GM18520 (cell line): ENCODE measurements at regions not wholly inside any gene's neighbourhood (a gene's known extent, or its start where the extent isn't known, plus 50 kb on each side); places are given as distances from the start of the nearest gene placed in this dataset.

Experiments
- ATAC-seq: cut with Tn5 transposase; IDR thresholded peaks from one replicate; pipeline ENCODE4 v1.9.1; 2021; ENCODE audit not compliant: unreplicated experiment

DNA sequence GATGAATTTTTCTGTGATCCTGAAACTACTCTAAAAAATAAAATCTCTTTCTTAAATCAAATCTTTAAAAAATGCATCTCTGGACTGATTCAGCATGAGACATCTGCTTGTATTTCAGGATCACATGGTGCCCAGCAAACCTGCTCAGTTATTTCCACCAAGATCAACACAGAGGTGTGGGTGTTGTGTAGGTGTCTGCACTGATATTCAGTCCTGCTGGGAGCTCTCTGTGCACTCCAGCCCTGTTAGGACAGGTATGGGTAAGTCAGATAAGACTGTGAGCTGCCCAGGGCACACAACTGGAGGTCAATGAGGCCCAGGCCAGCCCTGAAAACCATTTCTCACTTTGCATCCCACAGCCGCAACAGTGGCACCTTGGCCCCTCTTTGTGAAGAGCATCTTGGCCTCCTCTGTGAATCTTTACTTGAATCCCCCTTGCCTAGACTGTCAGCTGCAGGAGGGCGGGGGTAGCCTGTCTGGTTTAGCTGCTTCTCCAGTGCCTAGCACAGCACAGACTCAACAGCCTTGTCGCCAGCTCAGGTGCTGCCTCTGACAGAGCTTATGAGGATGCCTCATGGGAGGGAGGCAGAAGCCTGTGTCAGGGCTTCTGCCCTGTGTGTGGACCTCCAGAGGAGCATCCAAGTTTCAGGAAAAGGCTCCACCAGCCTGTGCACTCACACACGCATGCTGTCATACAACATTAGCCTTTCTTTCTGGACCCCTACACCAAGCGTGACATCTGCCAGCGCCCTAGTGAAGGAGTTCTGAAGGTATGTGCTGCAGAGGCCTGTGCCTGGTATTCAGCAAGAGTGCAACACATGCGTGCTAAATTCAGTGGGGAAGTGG lies 187.6 kb upstream of the CST7 start:
- ATAC-seq, result no peak

DNA sequence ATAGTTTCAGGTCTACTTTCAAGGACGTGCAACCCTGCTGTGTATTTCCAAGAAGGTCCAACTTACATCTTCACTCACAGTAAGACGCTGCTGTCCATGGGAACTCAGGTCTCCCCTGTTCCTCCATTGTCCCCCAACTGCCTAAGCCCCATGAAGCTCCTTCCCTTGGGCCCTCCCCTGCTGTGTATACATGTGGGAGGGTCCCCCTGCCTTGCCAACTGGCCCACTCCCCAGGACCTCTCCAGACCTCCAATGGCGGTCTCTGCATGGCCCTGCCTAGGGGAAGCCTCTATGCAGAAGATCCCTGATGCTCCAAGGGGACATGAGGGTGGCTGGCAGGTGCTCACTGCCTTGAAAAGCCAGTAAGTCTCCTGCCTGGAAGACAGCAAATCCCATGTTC lies 186.7 kb upstream of the CST7 start:
- ATAC-seq, result no peak

DNA sequence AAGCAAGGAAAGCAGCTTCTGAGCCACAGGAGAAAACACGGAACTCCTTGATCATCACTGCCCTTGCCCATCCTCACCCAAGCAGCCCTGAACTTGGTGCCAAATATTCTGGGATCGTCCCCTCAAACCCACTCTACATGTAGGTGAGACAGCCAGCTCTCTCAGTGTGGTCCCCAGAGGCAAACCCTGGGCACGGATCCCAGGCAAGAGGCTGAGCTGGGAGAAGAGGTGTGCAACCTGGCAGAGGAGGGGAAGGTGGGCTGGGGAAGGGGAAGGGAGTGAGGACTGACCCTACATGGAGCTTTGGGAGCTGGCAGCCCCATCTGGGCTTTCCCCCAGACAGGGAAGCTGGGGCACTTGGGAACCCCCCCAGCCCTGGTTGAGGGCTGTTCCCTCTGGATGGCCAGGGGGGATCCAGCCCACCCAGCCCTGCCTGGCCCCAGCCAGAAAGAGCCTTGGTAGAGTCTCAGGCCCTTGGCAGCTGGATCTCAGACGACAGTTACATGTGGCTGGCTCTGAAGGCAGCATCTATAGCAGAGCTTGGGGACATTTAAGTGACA lies 186.2 kb upstream of the CST7 start:
- no peak for ATAC-seq

DNA sequence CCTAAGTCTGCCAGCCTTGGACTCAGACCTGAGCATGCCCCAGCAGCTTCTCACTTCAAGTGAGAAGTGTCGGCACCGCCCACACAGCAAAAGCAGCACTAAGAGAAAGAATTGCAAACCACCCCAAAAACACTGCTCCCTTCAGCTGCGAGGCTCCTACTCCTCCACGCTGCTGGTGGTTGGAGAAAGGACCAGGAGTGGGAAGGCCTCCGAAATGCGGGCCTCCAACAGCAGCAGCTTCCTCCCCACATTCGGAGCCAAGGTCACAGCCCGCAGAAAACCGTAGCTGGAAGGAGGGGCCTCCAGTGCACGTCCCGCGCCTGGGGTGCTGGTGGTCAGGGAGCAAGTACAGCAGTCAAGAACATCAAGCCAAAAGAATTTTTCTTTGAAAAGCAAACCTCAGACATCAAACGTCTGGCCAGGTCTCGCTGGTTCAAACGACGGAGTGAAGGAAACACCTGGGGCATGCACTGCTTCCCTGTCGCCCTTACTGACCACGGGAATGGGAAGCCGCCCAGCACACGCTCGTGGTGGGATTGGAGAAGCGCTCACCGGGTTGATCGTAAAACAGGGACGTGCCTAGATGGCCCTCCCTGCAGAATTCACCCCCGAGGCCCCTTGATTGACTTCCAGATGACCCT lies 185.6 kb upstream of the CST7 start:
- ATAC-seq, result no peak

DNA sequence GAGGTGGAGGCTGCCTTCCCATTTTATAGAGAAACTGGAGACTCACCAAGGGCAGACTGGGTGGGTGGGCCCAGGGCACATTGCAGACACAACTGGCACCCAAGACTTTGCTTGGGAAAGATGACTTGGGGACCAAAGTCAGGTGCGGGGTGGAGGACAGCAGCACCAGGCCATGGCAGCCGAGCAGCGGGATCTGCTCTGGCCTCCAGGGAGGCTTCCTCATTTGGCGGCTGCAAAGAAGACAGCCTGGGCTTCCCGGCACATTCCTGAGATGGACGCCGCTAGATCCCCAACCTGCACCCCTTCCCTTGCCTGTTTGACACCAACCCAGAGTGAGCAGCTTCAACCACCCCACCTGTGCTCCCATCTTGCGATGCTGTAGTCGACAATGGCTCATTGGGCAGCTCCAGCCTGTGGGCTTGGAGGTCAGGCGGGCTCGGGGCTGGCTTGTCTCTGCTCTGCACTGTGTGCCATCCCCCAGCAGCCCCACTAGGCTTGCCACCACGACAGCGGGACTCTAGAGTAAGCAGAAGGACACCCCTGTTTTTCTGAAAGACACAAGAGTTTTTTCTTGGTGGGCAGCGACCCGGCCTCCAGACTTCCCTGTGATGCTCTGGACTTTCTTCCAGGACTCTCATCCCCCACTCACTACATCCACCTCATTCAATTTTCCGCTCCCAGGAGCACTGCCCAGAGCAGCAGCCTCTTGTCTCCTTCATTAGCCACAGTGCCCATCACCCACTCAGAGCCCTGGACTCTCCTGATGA lies 184.9 kb upstream of the CST7 start:
- no peak for ATAC-seq

DNA sequence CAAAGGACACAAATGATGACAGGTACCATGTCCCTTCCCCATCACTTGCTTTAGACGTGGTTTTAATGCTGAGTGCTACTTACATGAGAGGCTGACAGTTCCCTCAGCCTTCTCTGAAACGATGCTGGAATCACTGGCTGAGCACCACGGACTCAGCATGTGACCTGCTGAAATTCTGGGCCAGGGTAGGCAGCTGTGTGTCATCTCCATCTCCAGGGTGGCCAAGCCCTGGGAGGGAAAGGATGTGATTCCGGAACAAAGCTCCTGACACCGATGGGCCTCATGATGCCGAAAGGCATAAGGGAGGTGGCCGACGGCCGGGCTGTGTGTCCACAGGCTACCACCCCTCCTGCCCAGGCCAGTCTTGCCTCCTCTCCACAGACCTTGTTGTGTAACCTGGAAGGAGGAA lies 184.3 kb upstream of the CST7 start:
- no peak for ATAC-seq

DNA sequence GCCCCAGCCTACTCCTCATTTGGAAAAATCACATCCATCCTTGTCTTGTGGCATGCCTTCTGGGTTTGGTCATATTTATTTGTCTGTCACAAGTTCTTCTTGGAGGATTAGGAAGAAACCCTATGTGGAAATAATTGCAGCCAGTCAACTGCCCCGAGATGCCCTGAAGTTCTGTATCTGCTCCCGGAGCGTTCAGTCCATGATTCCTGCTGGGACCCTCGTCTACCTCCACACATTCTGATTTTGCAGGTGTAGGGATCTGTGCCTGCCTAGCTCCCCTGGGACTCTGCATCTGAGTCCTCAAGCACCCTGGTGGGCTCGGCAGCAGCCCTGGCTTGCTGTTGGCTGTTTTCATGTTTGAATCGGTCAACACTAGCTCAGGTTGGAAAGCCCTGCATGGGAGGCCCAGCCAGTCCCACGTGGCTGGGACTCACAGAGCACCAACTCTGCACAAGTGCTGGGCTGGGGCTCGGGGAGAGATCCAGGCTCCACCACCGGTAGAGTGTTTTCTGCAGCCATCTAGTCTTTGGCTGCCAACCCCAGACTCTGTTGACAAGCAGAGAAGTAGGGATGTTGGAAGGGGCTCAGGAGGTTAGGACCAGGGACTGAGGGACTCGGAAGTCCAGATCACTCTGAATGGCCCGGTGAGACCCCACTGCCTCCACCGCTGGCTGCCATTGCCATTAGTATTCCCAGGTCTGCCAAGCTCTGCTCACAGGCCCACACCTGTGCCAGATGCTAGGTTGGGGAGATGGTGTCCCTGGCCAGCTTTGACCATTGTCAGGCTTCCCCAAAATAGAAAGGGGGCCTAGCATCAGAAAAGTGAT lies 183.5 kb upstream of the CST7 start:
- no peak for ATAC-seq

DNA sequence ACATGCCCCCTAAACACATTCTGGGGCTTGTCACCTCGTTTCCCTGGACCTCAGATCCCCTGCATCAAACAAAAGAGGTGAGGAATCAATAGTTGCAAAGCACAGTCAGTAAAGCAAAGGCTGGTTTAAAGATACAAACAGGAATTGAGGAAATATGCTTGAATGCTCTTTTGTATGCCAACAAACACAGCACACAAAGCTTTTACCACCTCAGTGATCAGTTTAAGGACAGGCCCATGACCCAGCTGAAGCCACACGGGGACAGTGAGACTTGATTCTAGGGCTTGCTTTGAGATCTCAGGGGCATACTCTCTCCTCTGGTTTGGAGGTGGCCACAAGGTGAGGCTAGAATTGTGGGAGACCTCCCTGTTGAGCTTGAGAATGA lies 182.9 kb upstream of the CST7 start:
- no peak for ATAC-seq

DNA sequence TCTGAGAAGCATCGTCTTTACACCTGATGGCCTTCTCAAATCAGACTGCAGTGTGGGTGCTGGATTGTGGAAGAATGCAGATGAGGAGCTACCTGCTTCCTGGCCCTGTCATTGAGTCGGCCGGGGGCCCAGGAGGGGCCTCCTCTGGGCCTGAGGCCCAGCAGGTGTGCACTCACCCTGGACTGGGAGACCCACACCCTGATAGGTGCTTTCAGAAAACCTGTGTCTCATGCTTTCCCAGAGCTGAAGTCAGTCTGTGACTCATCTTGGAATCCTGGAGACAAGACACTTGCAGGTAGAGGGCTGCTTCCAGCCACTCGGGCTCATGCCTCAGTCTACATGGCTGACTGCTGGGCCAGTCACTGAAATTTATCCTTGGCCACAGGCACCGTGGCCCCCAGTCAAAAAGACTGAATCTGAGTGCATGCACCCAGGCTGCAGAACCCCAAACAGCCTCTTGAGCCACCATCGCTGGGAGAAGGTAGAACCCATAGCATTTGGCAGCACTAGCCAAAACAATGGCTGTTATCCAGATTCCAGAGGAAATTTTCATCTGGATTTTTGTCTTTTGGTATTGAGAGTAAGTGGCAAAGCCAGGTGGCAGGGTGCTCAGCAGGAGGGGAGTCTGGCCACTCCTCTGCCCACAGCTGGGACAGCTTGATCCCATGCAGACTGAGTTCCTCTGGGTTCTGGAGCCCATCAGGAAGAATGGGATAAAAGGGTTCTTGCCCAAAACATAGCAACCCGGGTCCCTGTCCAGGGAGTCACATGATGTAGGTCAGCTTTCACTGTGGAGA lies 182.0 kb upstream of the CST7 start:
- no peak for ATAC-seq

DNA sequence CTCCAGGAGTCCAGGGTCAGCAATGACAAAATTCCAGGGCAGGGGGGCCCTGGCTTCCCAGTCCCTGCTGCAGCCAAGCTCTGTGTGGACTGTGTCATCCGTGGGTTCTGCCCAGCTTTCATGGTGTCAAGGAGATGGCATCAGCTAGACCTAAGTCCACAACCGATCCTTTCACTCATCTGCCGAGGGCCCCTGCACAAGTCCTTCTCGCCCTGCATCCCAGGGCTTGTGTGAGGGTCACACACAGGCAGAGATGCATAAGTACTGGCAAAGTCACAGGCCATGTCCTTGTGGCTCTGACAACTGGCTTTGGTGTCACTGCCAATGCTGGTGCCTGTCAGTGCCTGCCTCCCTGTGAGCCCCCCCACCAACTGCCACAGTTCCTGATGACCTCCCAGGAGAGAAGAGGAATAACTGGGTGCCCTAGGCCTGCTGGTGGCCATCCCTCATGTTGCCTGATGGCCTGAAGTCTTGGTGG lies 181.4 kb upstream of the CST7 start:
- no peak for ATAC-seq

DNA sequence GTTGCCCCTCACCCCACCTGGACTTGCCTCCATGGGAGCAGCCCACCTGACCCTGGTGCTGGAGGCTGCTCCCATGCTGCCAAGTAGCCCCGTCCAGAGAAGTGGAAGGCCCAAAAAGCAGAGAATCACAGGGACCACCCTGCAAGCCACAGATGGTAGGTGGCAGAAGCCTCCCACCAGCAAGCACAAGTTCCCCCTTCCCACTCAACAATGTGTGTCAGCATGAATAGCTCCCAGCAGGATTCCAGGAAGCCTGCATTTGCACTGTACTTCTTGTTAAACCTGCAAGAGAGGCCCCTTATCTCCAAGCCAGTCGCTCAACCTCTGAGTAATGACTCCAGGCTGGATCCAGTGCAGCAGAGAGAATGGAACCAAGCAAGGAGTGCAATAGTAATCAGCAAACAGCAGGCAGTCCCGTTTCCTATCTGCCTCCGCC lies 180.8 kb upstream of the CST7 start:
- no peak for ATAC-seq

DNA sequence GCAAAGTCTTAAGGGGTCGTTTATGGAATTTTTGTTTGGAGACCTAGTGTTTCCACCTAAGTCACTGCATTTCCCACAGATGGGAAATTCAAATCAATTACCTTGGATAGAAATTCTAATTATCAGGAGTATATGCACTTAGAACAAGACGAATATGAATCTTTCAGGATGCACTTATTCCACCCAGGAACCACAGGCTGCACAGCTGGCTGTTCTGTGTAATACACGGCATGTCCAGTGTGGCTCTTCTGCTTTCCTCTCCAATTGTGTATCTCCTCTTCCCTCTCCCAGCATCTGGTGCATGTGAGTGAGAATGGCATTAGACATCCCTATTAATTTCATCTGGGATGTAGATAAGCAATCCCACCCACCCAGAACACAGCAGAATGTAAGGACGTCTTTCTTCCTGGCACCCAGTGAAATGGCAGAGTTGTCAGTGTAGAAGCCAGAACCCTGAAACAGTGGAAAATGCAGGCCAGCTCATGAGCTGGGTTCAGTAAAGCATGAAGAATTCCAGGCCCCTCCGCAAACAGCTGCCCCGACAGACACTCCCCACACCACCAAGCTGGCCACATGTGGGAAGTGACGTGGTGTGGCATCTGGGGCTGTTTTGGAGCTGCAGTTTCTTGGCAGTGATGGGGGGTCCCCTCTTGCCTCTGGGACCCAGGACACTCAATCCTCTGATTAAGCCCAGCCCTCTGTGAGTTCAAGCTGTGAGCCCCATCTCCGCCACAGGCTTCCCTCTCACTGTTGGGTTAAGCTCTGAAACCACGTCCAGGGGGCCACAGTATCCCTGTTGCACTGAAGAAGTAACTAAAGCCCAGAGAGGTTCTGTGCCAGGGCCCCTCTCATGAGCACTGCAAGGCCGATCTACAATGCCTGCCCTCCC lies 180.1 kb upstream of the CST7 start:
- ATAC-seq, result no peak

DNA sequence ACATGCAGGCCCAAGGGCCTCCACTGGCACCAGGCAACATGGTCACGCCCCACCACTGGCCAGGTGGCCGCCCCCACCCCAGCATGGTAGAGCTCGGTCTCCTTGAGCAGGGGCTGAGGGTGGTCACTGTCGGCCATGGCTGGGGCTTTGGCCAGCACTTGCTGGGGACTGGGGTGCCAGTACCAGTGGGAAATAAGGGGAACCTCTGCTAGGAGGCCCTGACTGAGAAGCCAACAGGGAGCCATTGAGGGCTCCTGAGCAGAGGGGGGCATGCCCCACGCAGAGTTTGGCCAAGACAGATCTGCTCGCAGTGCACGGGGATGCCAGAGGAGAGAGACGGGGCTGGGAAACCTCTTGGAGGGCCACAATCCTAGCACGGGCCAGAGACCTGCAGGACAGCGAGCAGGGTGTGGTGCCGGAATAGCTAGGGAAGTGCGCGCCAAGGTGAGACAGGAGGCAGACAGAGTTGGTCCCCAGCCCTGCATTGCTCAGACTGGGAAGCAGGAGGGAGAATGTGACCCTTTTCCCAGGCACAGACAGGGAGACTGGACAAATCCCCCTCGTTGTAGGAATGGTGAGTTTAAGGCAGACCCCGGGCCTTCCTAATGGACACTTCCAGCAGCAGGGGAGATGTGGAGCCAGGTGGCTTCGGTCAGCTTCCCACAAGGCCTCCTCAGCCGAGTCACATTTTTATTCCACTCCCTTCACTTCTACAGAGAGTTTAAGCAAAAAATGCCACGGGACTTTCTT lies 179.0 kb upstream of the CST7 start:
- ATAC-seq, result no peak

DNA sequence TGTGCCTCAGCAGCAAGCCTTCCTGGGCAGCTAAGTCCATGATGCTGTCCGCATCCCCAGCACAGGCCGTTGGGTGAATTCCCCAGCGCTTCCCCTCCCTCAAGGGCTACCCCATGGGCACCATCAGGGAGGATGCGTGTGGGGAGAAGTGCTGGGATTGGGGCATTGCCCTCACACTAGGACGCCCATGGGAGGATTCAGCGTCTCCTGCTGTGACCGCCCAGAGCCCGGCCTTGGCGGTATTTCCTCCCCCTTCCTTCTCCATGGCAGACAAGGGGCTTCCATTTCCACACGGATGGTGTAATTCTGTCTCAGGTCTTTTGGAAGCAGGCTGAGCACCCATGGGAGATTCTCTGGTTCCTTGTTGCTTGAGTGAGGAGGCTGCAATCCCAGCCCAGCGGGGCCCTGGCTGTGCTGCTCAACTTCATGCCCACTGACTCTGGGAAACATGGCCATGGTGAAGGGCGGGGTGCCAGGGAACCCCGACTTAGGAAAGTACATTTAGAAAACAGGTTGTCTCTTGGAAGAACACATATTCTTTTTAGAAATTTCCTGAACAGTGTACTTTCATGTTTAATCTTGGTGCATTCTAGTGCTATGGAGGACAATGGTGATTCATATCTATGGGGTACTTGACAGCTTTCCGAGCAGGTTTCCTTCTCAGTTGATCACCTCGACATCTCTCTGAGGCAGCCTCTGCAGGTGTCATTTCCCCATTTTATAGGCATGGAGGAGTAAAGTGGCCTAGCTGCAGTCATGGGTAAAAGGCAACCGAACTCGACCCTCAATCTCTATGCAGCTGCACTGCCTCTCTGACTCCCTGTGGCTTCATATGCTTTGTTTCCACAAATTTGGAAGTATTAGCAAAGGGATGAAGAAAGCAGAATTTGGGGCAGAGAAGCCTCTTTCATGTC lies 178.2 kb upstream of the CST7 start:
- no peak for ATAC-seq

DNA sequence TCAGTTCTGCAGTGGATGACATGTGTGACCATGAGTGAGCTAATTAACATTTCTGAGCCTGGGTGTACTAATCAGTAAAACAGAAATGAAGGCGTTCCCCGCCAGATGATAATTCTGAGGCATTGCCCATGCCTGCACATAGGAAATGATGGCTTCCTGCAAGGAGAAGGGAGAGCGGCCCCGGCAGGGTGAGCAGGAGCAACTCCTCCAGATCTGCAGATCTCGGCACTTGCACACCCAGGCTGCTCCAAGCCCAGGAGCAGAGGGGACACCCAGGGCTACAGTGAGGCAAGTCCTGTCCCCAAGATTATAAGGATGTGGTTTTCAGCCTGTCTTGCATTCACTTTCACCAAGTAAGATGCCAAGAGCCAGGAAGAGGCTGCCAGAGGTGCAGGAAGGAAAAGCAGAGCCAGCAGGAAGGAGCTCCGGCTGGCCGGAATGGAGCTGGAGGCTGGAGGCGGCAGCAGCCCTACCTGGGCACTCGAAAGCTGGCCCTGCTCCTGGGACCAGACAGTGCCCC lies 177.5 kb upstream of the CST7 start:
- no peak for ATAC-seq

DNA sequence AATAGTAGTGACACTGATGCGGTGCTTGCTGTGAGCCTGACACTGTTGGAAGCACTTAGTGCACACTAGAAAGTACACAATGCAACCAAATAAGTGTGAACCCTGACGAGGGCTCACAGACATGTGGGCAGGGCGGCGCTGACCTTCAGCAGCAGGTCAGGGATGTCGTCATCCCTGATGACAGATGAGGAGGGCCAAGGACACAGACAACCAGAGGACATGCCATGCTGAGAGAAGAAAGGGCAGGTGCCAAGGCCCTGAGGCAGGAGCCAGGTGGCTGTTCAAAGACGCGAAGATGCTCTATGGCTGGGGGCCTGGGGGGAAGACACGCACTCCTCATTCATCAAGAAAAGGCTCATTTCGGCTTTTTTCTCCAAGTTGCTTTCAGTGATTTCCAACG lies 176.4 kb upstream of the CST7 start:
- ATAC-seq, result no peak

DNA sequence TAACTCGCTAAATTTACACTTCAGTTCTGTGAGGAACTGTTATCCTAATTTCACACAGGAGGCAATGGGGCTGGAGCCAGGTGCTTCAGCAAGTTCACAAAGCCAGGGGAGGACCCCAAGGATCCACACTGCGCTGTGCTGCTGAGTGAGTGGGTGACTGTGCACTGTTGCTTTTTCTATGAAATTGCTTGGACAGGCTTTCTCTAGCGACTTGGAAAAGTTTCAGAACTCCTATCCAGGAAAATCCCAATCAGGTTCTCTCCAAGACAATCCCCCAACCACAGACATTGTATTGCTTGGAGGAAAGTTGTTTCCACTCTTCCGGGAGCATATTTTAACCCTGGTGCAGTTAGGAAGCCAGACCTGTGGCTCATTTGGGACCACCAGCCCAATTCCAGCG lies 175.9 kb upstream of the CST7 start:
- ATAC-seq, result no peak
